ENCODE measurements at regions not wholly inside any gene's neighbourhood (a gene's known extent, or its start where the extent isn't known, plus 50 kb on each side); places are given as distances from the start of the nearest gene placed in this dataset.

GRCh38 chr2:12046641-12047040 lies 300.2 kb downstream of the LPIN1 start:
- Histone ChIP-seq H3K27ac (no peak overlapping the region), H3K4me3 (no peak overlapping the region), H3K4me1 (replicated peaks in 1 of 2) (no peaks in the 10 kb centered on the region)
- ATAC-seq (replicated peaks in 6 of 8) = peak in 3 of 8 experiments; percentile 31 to 74 (median 36)
- in situ Hi-C loops (cut with MboI; ENCODE audit: low pct_unique_long_range_greater_than_20kb in 2 of 9, low sequenced_read_pairs in 9 of 9, unreplicated experiment in 9 of 9) = no loop called here
- 16 to 100% (median 71%) methylated on average over 1 to 4 of the region's 4 CpGs; no CpG with 5 or more reads in 1 of the 10 experiments for WGBS, 10 experiments

GRCh38 chr2:12047761-12048160 lies 301.3 kb downstream of the LPIN1 start:
- H3K4me3 ChIP-seq = no peak overlapping the region
- H3K4me1 ChIP-seq (replicated peaks in 1 of 2) = no peaks in the 10 kb centered on the region
- no peak for ATAC-seq (replicated peaks in 6 of 8)
- in situ Hi-C loops (cut with MboI; ENCODE audit: low pct_unique_long_range_greater_than_20kb in 2 of 9, low sequenced_read_pairs in 9 of 9, unreplicated experiment in 9 of 9) = no loop called here
- H3K27ac ChIP-seq = no peak overlapping the region

GRCh38 chr2:12048550-12048949 lies 302.1 kb downstream of the LPIN1 start:
- H3K4me3 ChIP-seq = no peak overlapping the region
- no peak overlapping the region for H3K27ac ChIP-seq
- H3K4me1 ChIP-seq (replicated peaks in 1 of 2) = no peaks in the 10 kb centered on the region
- peak in 1 of 8 experiments; percentile 17 for ATAC-seq (replicated peaks in 6 of 8)
- WGBS, 10 experiments = 31 to 83% (median 57%) methylated on average over 2 to 4 of the region's 4 CpGs; no CpG with 5 or more reads in 6 of the 10 experiments
- in situ Hi-C loops (cut with MboI; ENCODE audit: low pct_unique_long_range_greater_than_20kb in 2 of 9, low sequenced_read_pairs in 9 of 9, unreplicated experiment in 9 of 9) = no loop called here

- ATAC-seq (replicated peaks in 6 of 8) = peak in 3 of 8 experiments; percentile 74 to 84 (median 81)
- Histone ChIP-seq H3K4me3 (no peak overlapping the region), H3K4me1 (replicated peaks in 1 of 2) (no peaks in the 10 kb centered on the region), H3K27ac (no peak overlapping the region)
- WGBS, 10 experiments = 0 to 100% (median 72%) methylated on average over 1 to 6 of the region's 6 CpGs
- in situ Hi-C loops (cut with MboI; ENCODE audit: low pct_unique_long_range_greater_than_20kb in 2 of 9, low sequenced_read_pairs in 9 of 9, unreplicated experiment in 9 of 9) = loop anchor here in 1 of 9 experiments (25.0 kb wide), 1 partner anchor 188 kb away; no protein-coding TSS in a partner anchor
Measured at GRCh38 chr2:12050396-12050795, 304.0 kb downstream of the LPIN1 start.

GRCh38 chr2:12051831-12052230 lies 305.4 kb downstream of the LPIN1 start:
- H3K4me3 ChIP-seq = no peak overlapping the region
- no peaks in the 10 kb centered on the region for H3K4me1 ChIP-seq (replicated peaks in 1 of 2)
- 40 to 100% (median 95%) methylated on average over 1 to 2 of the region's 2 CpGs; no CpG with 5 or more reads in 2 of the 10 experiments for WGBS, 10 experiments
- ATAC-seq (replicated peaks in 6 of 8) = peak in 2 of 8 experiments; percentile 41 to 61
- no peak overlapping the region for H3K27ac ChIP-seq
- in situ Hi-C loops (cut with MboI; ENCODE audit: low pct_unique_long_range_greater_than_20kb in 2 of 9, low sequenced_read_pairs in 9 of 9, unreplicated experiment in 9 of 9) = loop anchor here in 1 of 9 experiments (25.0 kb wide), 1 partner anchor 190 kb away; no protein-coding TSS in a partner anchor

- H3K27ac ChIP-seq = no peak overlapping the region
- H3K4me3 ChIP-seq = no peak overlapping the region
- no peaks in the 10 kb centered on the region for H3K4me1 ChIP-seq (replicated peaks in 1 of 2)
- in situ Hi-C loops (cut with MboI; ENCODE audit: low pct_unique_long_range_greater_than_20kb in 2 of 9, low sequenced_read_pairs in 9 of 9, unreplicated experiment in 9 of 9) = loop anchor here in 1 of 9 experiments (25.0 kb wide), 1 partner anchor 190 kb away; no protein-coding TSS in a partner anchor
- 75 to 100% (median 90%) methylated on average over 1 to 3 of the region's 3 CpGs; no CpG with 5 or more reads in 2 of the 10 experiments for WGBS, 10 experiments
- peak in 2 of 8 experiments; percentile 12 to 31 for ATAC-seq (replicated peaks in 6 of 8)
Measured at GRCh38 chr2:12052796-12053195, 306.4 kb downstream of the LPIN1 start.

- Histone ChIP-seq H3K4me3 (no peak overlapping the region), H3K4me1 (replicated peaks in 1 of 2) (peaks cover 3 to 8% of the 10 kb centered on the region in 2 donors), H3K27ac (no peak overlapping the region)
- ATAC-seq (replicated peaks in 6 of 8) = no peak
- in situ Hi-C loops (cut with MboI; ENCODE audit: low pct_unique_long_range_greater_than_20kb in 2 of 9, low sequenced_read_pairs in 9 of 9, unreplicated experiment in 9 of 9) = loop anchor here in 1 of 9 experiments (25.0 kb wide), 1 partner anchor 193 kb away; no protein-coding TSS in a partner anchor
- WGBS, 10 experiments = 50 to 100% (median 73%) methylated on average over 1 to 3 of the region's 3 CpGs
Measured at GRCh38 chr2:12054956-12055618, 308.7 kb downstream of the LPIN1 start.

GRCh38 chr2:12057436-12058166 lies 311.2 kb downstream of the LPIN1 start:
- ATAC-seq (replicated peaks in 6 of 8) = no peak

GRCh38 chr2:12059616-12060441 lies 313.4 kb downstream of the LPIN1 start:
- 0 to 89% (median 50%) methylated on average over 1 to 2 of the region's 2 CpGs; no CpG with 5 or more reads in 1 of the 10 experiments for WGBS, 10 experiments
- peak; percentile 54 to 88 (median 78) for ATAC-seq (replicated peaks in 6 of 8)
- no peak overlapping the region for H3K4me3 ChIP-seq
- H3K4me1 ChIP-seq (replicated peaks in 1 of 2) = peaks cover 7 to 21% of the 10 kb centered on the region in 2 donors
- no peak overlapping the region for H3K27ac ChIP-seq
- in situ Hi-C loops (cut with MboI; ENCODE audit: low pct_unique_long_range_greater_than_20kb in 2 of 9, low sequenced_read_pairs in 9 of 9, unreplicated experiment in 9 of 9) = loop anchor here in 1 of 9 experiments (25.0 kb wide), 1 partner anchor 198 kb away; no protein-coding TSS in a partner anchor

More at GRCh38 chr2:12057436-12058166, 311.2 kb downstream of the LPIN1 start:
- peaks cover 7 to 21% of the 10 kb centered on the region in 2 donors for H3K4me1 ChIP-seq (replicated peaks in 1 of 2)
- H3K27ac ChIP-seq = no peak overlapping the region
- in situ Hi-C loops (cut with MboI; ENCODE audit: low pct_unique_long_range_greater_than_20kb in 2 of 9, low sequenced_read_pairs in 9 of 9, unreplicated experiment in 9 of 9) = loop anchor here in 1 of 9 experiments (25.0 kb wide), 1 partner anchor 195 kb away; no protein-coding TSS in a partner anchor
- no peak overlapping the region for H3K4me3 ChIP-seq
- 0 to 100% (median 76%) methylated on average over 1 to 7 of the region's 12 CpGs for WGBS, 10 experiments

GRCh38 chr2:12060886-12061285 lies 314.5 kb downstream of the LPIN1 start:
- no peak for ATAC-seq (replicated peaks in 6 of 8)
- peaks cover 7 to 21% of the 10 kb centered on the region in 2 donors for H3K4me1 ChIP-seq (replicated peaks in 1 of 2)
- no peak overlapping the region for H3K4me3 ChIP-seq
- WGBS, 10 experiments = 36 to 88% (median 76%) methylated on average over 1 to 5 of the region's 5 CpGs; no CpG with 5 or more reads in 1 of the 10 experiments
- in situ Hi-C loops (cut with MboI; ENCODE audit: low pct_unique_long_range_greater_than_20kb in 2 of 9, low sequenced_read_pairs in 9 of 9, unreplicated experiment in 9 of 9) = loop anchor here in 1 of 9 experiments (25.0 kb wide), 1 partner anchor 199 kb away; no protein-coding TSS in a partner anchor
- H3K27ac ChIP-seq = no peak overlapping the region

GRCh38 chr2:12061286-12062052 lies 315.0 kb downstream of the LPIN1 start:
- ATAC-seq (replicated peaks in 6 of 8) = peak in 2 of 8 experiments; percentile 47 to 75

GRCh38 chr2:12062053-12062395 lies 315.6 kb downstream of the LPIN1 start:
- H3K4me1 ChIP-seq (replicated peaks in 1 of 2) = peaks cover 7 to 21% of the 10 kb centered on the region in 2 donors
- peak in 3 of 8 experiments; percentile 16 to 63 (median 57) for ATAC-seq (replicated peaks in 6 of 8)
- no peak overlapping the region for H3K4me3 ChIP-seq
- 18 to 93% (median 60%) methylated on average over 1 to 2 of the region's 2 CpGs; no CpG with 5 or more reads in 3 of the 10 experiments for WGBS, 10 experiments
- no peak overlapping the region for H3K27ac ChIP-seq
- in situ Hi-C loops (cut with MboI; ENCODE audit: low pct_unique_long_range_greater_than_20kb in 2 of 9, low sequenced_read_pairs in 9 of 9, unreplicated experiment in 9 of 9) = loop anchor here in 1 of 9 experiments (25.0 kb wide), 1 partner anchor 200 kb away; no protein-coding TSS in a partner anchor

More at GRCh38 chr2:12061286-12062052, 315.0 kb downstream of the LPIN1 start:
- in situ Hi-C loops (cut with MboI; ENCODE audit: low pct_unique_long_range_greater_than_20kb in 2 of 9, low sequenced_read_pairs in 9 of 9, unreplicated experiment in 9 of 9) = loop anchor here in 1 of 9 experiments (25.0 kb wide), 1 partner anchor 199 kb away; no protein-coding TSS in a partner anchor
- Histone ChIP-seq H3K4me3 (no peak overlapping the region), H3K27ac (no peak overlapping the region), H3K4me1 (replicated peaks in 1 of 2) (peaks cover 7 to 21% of the 10 kb centered on the region in 2 donors)
- 57 to 95% (median 75%) methylated on average over 1 to 3 of the region's 3 CpGs for WGBS, 10 experiments

All from motor neuron (in vitro differentiated cells).